Small intestine (tissue), 7 donors: ENCODE measurements at regions not wholly inside any gene's neighbourhood (a gene's known extent, or its start where the extent isn't known, plus 50 kb on each side); places are given as distances from the start of the nearest gene placed in this dataset.
"Not testable (repeated sequence)": the region's sequence is repeated elsewhere in the genome, so short reads cannot be mapped to it uniquely, and the experiment has no call there.

Experiments used
- DNase-seq, 2 donors: peaks; one replicate each; pipeline versions ENCODE4 v3.0.0 to v3.0.0-alpha.2; 2013
- FAIRE-seq: peaks from 2 replicates; lab custom pipeline; 2012; peaks lifted over from hg19 to GRCh38; lab: Jason Lieb, UNC
- H3K27ac ChIP-seq, 3 donors: one replicate each; pipeline ENCODE4 v1.5.1; 2013; ENCODE audit warnings: low read length in 2 of 3, mild to moderate bottlenecking in 2 of 3, control low read depth in 1 of 3, inconsistent platforms in 1 of 3, low read depth in 1 of 3, moderate library complexity in 1 of 3
- H3K27me3 ChIP-seq, 3 donors: one replicate each; pipeline ENCODE4 v1.6.1; 2013; ENCODE audit warnings: low read length in 3 of 3, inconsistent platforms in 1 of 3; ENCODE audit not compliant: control insufficient read depth in 3 of 3, insufficient read depth in 3 of 3
- H3K36me3 ChIP-seq, 3 donors: one replicate each; pipeline ENCODE4 v1.6.1; 2013; ENCODE audit warnings: low read length in 3 of 3, inconsistent platforms in 1 of 3, low read depth in 1 of 3, mild to moderate bottlenecking in 1 of 3, moderate library complexity in 1 of 3; ENCODE audit not compliant: control insufficient read depth in 3 of 3, insufficient read depth in 2 of 3
- H3K4me1 ChIP-seq, 3 donors: one replicate each; pipeline ENCODE4 v1.6.1; 2013; ENCODE audit warnings: low read length in 2 of 3, inconsistent platforms in 1 of 3, low read depth in 1 of 3, mild to moderate bottlenecking in 1 of 3, moderate library complexity in 1 of 3; ENCODE audit not compliant: control insufficient read depth in 3 of 3, insufficient read depth in 2 of 3
- H3K4me3 ChIP-seq, 3 donors: one replicate each; pipeline ENCODE4 v1.5.1; 2013; ENCODE audit warnings: low read length in 3 of 3, control low read depth in 1 of 3, inconsistent platforms in 1 of 3, low read depth in 1 of 3, mild to moderate bottlenecking in 1 of 3, moderate library complexity in 1 of 3
- H3K9me3 ChIP-seq, 2 donors: one replicate each; pipeline ENCODE4 v1.6.1; 2013; ENCODE audit warnings: low read depth in 1 of 2, low read length in 1 of 2; ENCODE audit not compliant: control insufficient read depth in 2 of 2, insufficient read depth in 1 of 2
- WGBS, 3 donors: extraction: QIAGEN DNeasy Blood & Tissue Kit; methylation state at CpG; one replicate each; pipeline ENCODE4 v1.1.7; 2013; 5-methylcytosine and 5-hydroxymethylcytosine counted together
- donor health status: healthy with polysubstance abuse.
- donor health status: control.
- donor health status: control.
- donor health status: Bipolar disorder and iron deficiency.
- donor health status: healthy.

- Histone ChIP-seq H3K27ac (no peak overlapping the region), H3K36me3 (no peaks in the 10 kb centered on the region), H3K4me1 (peaks cover 0 to 5% (median 4%) of the 10 kb centered on the region in 3 donors), H3K9me3 (no peaks in the 10 kb centered on the region), H3K4me3 (no peak overlapping the region), H3K27me3 (no peaks in the 10 kb centered on the region)
- 85 to 91% (median 89%) methylated on average over 3 of the region's 3 CpGs for WGBS, 3 donors
- no peak for DNase-seq
- FAIRE-seq, result no peak
These were observed 50.9 kb upstream of the PTPDC1 start for GRCh38 chr9:94033383-94033782.

DNA sequence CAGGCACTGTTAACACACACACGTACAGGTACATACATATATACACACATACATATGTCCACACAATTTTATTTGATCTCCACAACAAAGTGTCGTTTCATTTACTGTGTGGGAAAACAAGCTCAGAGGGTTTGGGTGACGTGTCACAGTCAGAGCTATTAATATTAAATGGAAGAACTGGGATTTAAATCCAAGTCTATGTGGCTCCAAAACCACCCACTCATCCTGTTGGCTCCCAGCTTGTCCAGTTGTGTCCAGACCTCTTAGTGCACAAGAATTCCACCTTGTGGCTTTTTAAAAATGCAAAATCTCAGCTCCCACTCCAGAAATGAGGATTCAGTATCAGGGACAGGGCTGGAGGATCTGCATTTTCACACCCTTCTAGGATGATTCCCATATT is 52.3 kb upstream of the PTPDC1 start:
- WGBS, 3 donors, result 80 to 86% (median 81%) methylated on average over 3 of the region's 3 CpGs
- Histone ChIP-seq H3K9me3 (peaks cover 0 to 2% of the 10 kb centered on the region in 2 donors), H3K36me3 (no peaks in the 10 kb centered on the region), H3K27ac (no peak overlapping the region), H3K27me3 (no peaks in the 10 kb centered on the region), H3K4me1 (peaks cover 0 to 5% (median 4%) of the 10 kb centered on the region in 3 donors), H3K4me3 (no peak overlapping the region)
- DNase-seq (no peak), FAIRE-seq (no peak)

GRCh38 chr9:94031380-94031779 is 52.9 kb upstream of the PTPDC1 start:
- H3K4me1 ChIP-seq, result peaks cover 0 to 5% (median 4%) of the 10 kb centered on the region in 3 donors
- H3K9me3 ChIP-seq, result peaks cover 0 to 3% of the 10 kb centered on the region in 2 donors
- no peaks in the 10 kb centered on the region for H3K36me3 ChIP-seq
- WGBS, 3 donors, result 37 to 61% (median 49%) methylated on average over 8 of the region's 8 CpGs
- H3K4me3 ChIP-seq, result peak overlapping the region; percentile 77 to 96 (median 96)
- DNase-seq (peak in 1 of 2 donors; percentile 6), FAIRE-seq (no peak)
- H3K27ac ChIP-seq, result no peak overlapping the region
- no peaks in the 10 kb centered on the region for H3K27me3 ChIP-seq

DNA sequence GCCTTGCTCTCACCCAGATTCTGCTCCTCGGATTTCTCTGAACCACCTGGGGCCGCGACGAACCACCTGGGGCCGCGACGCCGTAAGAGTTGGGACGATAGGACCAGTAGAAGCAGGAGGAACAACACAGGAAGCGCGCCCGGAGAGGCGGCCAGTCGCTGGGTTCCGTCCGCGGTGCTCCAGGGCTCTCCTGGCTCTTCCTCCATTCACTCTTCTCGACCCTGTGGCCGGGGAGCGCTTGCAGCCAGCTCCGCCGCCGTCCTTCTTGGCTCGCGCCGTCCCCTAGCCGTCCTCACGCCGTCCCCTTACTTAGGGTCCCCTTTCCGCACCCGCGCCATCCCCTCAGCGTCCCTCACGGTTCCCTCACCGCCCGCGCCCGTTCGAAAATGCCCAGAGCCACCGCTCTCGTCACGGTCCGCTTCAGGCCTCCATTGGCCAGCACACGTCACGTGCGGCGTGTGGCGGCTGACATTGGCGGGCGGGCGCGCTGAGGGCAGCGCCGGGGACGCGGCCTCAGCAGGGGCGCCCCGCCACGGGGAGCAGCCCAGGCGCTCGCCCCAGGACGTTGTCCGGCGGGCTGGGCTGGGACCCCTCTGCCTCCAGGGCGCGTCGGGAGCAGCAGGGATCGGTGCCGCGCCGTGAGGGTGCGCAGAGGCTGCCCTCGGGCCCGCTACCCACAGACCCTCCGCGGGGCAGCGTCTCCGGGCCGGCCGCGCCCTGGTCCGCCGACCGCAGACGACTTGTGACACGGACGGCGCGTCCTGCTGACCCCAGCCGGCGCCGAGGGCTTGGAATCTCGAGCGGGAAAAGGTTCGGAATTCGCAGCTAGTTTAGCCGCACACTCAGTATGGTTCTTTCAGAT is 53.7 kb upstream of the PTPDC1 start:
- peak overlapping the region; percentile 64 to 80 (median 73) for H3K27ac ChIP-seq
- WGBS, 3 donors, result 0 to 1% (median 0%) methylated on average over 87 to 97 of the region's 97 CpGs
- no peak for FAIRE-seq

GRCh38 chr9:94029932-94030317 is 54.3 kb upstream of the PTPDC1 start:
- H3K27me3 ChIP-seq, result no peaks in the 10 kb centered on the region
- H3K27ac ChIP-seq, result peak overlapping the region; percentile 24 to 80 (median 73)
- peaks cover 0 to 5% (median 4%) of the 10 kb centered on the region in 3 donors for H3K4me1 ChIP-seq
- H3K9me3 ChIP-seq, result peaks cover 0 to 9% of the 10 kb centered on the region in 2 donors
- 24 to 31% (median 29%) methylated on average over 6 of the region's 6 CpGs for WGBS, 3 donors
- DNase-seq, result no peak
- peak overlapping the region; percentile 77 to 96 (median 96) for H3K4me3 ChIP-seq
- FAIRE-seq, result no peak
- H3K36me3 ChIP-seq, result no peaks in the 10 kb centered on the region

More for the DNA sequence above, 53.7 kb upstream of the PTPDC1 start:
- peaks cover 0 to 9% of the 10 kb centered on the region in 2 donors for H3K9me3 ChIP-seq
- peaks cover 0 to 5% (median 4%) of the 10 kb centered on the region in 3 donors for H3K4me1 ChIP-seq
- H3K4me3 ChIP-seq, result peak overlapping the region; percentile 77 to 96 (median 96)
- peak; percentile 89 to 96 for DNase-seq
- no peaks in the 10 kb centered on the region for H3K27me3 ChIP-seq
- no peaks in the 10 kb centered on the region for H3K36me3 ChIP-seq

- no peak overlapping the region for H3K27ac ChIP-seq
- peaks cover 0 to 5% (median 4%) of the 10 kb centered on the region in 3 donors for H3K4me1 ChIP-seq
- FAIRE-seq, result no peak
- no peaks in the 10 kb centered on the region for H3K27me3 ChIP-seq
- H3K4me3 ChIP-seq, result no peak overlapping the region
- peaks cover 0 to 9% of the 10 kb centered on the region in 2 donors for H3K9me3 ChIP-seq
- DNase-seq, result no peak
- no peaks in the 10 kb centered on the region for H3K36me3 ChIP-seq
These were observed 57.4 kb upstream of the PTPDC1 start for GRCh38 chr9:94026816-94027215.

GRCh38 chr9:94022476-94022875 is 61.8 kb upstream of the PTPDC1 start:
- H3K4me1 ChIP-seq, H3K9me3 ChIP-seq, H3K36me3 ChIP-seq, H3K27me3 ChIP-seq, H3K27ac ChIP-seq, H3K4me3 ChIP-seq, DNase-seq, FAIRE-seq: not testable (repeated sequence)

GRCh38 chr9:94020836-94021235 is 63.4 kb upstream of the PTPDC1 start:
- not testable (repeated sequence) for H3K4me3 ChIP-seq, FAIRE-seq
- no CpG with 5 or more reads among the region's 2 CpGs for WGBS, 3 donors

More at GRCh38 chr9:94020836-94021235, 63.4 kb upstream of the PTPDC1 start:
- H3K36me3 ChIP-seq, H3K27ac ChIP-seq, H3K4me1 ChIP-seq, H3K27me3 ChIP-seq, DNase-seq, H3K9me3 ChIP-seq: not testable (repeated sequence)
